GM20000 (cell line): ENCODE measurements at regions not wholly inside any gene's neighbourhood (a gene's known extent, or its start where the extent isn't known, plus 50 kb on each side); places are given as distances from the start of the nearest gene placed in this dataset.

ENCODE experiments used
- DNase-seq: peaks from one replicate; pipeline ENCODE4 v3.0.0; 2012; ENCODE audit warnings: low spot score
- TF ChIP-seq, protein P1 (sequence below): IDR thresholded peaks from 2 replicates; pipeline ENCODE4 v1.5.1; 2012; ENCODE audit warnings: mild to moderate bottlenecking, control low read depth; ENCODE audit errors: extremely low read depth, missing control alignments

GRCh38 chr7:110204527-110204926, 886.4 kb upstream of the LRRN3 start:
- TF ChIP-seq, protein P1, sequence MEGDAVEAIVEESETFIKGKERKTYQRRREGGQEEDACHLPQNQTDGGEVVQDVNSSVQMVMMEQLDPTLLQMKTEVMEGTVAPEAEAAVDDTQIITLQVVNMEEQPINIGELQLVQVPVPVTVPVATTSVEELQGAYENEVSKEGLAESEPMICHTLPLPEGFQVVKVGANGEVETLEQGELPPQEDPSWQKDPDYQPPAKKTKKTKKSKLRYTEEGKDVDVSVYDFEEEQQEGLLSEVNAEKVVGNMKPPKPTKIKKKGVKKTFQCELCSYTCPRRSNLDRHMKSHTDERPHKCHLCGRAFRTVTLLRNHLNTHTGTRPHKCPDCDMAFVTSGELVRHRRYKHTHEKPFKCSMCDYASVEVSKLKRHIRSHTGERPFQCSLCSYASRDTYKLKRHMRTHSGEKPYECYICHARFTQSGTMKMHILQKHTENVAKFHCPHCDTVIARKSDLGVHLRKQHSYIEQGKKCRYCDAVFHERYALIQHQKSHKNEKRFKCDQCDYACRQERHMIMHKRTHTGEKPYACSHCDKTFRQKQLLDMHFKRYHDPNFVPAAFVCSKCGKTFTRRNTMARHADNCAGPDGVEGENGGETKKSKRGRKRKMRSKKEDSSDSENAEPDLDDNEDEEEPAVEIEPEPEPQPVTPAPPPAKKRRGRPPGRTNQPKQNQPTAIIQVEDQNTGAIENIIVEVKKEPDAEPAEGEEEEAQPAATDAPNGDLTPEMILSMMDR: no peak
- no peak for DNase-seq

DNA sequence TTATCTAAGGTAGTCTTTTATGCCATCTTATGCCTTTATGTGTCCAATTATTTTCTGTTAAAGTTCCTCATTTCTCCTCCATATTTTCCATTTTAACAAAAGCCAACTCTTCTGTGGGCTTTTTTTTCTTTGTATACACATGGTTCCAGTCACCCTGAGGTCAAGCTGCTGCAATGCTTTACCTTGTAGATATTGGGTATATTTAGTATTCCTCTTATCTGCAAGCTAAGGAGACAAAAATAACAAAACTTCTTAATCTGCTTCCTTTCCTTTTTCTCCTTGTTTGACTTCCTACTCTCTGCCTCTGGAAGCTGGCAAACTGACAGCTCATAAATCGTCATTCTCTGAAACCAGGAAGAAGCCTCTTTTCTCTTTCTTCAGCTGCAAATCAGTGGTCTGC, 885.0 kb upstream of the LRRN3 start:
- no peak for DNase-seq
- TF ChIP-seq, protein P1: no peak

GRCh38 chr7:110209884-110210283, 881.0 kb upstream of the LRRN3 start:
- TF ChIP-seq, protein P1: no peak
- no peak for DNase-seq

DNA sequence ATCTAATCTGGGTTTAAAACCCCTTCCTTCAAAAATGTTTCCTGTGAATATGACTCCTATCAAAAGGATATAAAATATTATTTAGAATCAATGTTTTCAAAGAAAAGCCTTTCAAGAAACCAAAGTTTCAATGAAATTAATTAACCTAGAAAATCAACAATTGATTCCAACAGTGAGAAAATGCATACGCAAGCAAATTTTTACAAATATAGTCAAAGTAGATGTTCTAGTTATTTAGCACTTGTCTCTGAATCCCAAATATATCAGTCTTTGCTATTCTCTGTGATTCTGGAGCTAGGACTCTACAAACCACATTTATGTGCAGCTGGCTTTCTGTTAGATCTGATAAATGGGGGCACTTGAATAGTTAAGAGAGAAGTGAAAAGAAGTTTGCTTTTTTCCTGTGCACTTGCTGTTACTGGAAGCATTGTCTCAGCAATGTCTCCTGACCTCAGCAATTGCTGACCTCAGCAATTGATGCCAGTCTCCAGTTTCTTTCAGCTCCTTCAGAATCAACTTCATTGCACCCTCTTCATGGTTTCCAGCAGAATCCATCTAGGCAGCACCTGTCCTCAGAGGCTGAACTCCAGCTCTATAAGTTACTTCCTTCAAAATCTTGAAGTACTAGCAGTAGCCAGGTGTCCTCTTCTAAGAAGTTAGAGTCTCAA, 879.9 kb upstream of the LRRN3 start:
- DNase-seq: no peak
- TF ChIP-seq, protein P1: no peak

GRCh38 chr7:110224643-110225042, 866.3 kb upstream of the LRRN3 start:
- TF ChIP-seq, protein P1: no peak
- no peak for DNase-seq

GRCh38 chr7:110246118-110246517, 844.8 kb upstream of the LRRN3 start:
- DNase-seq: no peak
- TF ChIP-seq, protein P1: no peak

DNA sequence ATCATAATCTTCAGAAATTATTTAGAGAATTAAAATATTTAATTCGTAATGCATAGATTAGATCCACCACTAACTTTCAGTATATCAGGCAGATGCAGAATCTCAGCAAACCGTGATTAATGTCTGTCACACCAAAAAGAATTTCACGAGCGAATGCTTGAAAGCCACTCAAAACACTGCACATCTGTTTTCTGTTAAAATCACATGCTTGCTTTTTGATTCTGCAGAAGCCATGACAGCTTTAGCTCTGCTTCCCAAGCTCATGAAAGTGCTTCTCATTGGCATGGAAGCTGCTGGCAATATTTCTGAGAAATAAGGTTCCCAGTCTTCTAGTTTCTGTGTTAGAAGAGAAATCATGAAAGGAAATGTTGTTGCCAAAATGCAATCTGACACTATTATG, 837.8 kb upstream of the LRRN3 start:
- TF ChIP-seq, protein P1: no peak
- no peak for DNase-seq
